Vagina (tissue), 2 donors: ENCODE measurements at regions not wholly inside any gene's neighbourhood (a gene's known extent, or its start where the extent isn't known, plus 50 kb on each side); places are given as distances from the start of the nearest gene placed in this dataset.

ENCODE experiments used
- DNase-seq, 2 donors: peaks; one replicate each; pipeline ENCODE4 v3.0.0-alpha.2; 2017; ENCODE audit errors: extremely low spot score in 2 of 2
- H3K27ac ChIP-seq: fragments of 200-600 bp; sonication (generic); one replicate; pipeline ENCODE4 v1.5.1; 2019
- H3K27me3 ChIP-seq: fragments of 200-600 bp; sonication (generic); one replicate; pipeline ENCODE4 v1.5.1; 2019
- H3K36me3 ChIP-seq, 2 donors: fragments of 200-600 bp; sonication (generic); one replicate each; pipeline ENCODE4 v1.5.1; 2017 to 2019
- H3K4me1 ChIP-seq: fragments of 200-600 bp; sonication (generic); one replicate; pipeline ENCODE4 v1.5.1; 2019
- H3K4me3 ChIP-seq, 2 donors: fragments of 200-600 bp; sonication (generic); 1 replicate in 1 of 2; 2 replicates in 1 of 2; pipeline ENCODE4 v1.5.1; 2016 to 2019
- H3K9me3 ChIP-seq: fragments of 200-600 bp; sonication (generic); one replicate; pipeline ENCODE4 v1.5.1; 2019
- POLR2A ChIP-seq, 2 donors: fragments of 450-650 bp; IDR thresholded peaks; one replicate each; pipeline ENCODE4 v1.6.1; 2017; ENCODE audit warnings: antibody characterized with exemption in 2 of 2, mild to moderate bottlenecking in 2 of 2, moderate library complexity in 2 of 2
- POLR2AphosphoS5 ChIP-seq, 2 donors: sonication (generic); formaldehyde crosslinking; IDR thresholded peaks; one replicate each; pipeline ENCODE4 v1.9.0; 2017; ENCODE audit warnings: antibody characterized with exemption in 2 of 2, mild to moderate bottlenecking in 2 of 2, low read depth in 1 of 2; ENCODE audit not compliant: insufficient read depth in 1 of 2
- intact Hi-C: fragments of 100-400 bp; cut with DNase I; formaldehyde crosslinking; loops from one replicate; pipeline ENCODE4 v1.15.1; 2023
- TF ChIP-seq, protein P1 (sequence below), 3 experiments: fragments of 450-650 bp in 2 of 3; fragments of 200-600 bp in 1 of 3; sonication (generic) in 1 of 3; IDR thresholded peaks; one replicate each; pipeline ENCODE4 v1.5.1; 2017 to 2019; ENCODE audit warnings: antibody characterized with exemption in 3 of 3, mild to moderate bottlenecking in 2 of 3, moderate library complexity in 2 of 3

DNA sequence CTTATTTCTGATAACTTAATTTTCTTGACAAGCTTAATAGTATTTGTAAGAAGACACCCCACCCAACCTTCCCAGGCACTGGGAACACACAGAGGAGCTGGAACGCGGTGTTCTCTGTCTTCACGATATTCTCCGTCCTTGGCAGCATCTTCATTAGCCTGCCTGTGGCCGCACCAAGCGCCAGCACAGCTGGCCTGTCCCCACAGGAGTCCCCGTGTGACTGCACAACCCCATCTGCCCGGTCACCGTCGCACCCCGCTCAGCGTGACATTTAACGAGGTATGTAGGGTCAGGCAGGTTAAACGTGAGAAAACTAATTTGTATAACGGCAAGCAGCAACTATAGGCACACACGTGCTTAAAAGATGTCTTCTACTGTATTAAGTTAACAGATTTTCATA lies 293.3 kb downstream of the BRD1 start:
- Histone ChIP-seq H3K9me3 (no peaks in the 10 kb centered on the region), H3K36me3 (no peaks in the 10 kb centered on the region), H3K27me3 (no peaks in the 10 kb centered on the region), H3K27ac (no peak overlapping the region), H3K4me3 (no peak overlapping the region), H3K4me1 (no peaks in the 10 kb centered on the region)
- intact Hi-C loops = no loop called here
- TF ChIP-seq POLR2A (IDR thresholded peaks at IDR 0.05) (no peak), POLR2AphosphoS5 (IDR thresholded peaks at IDR 0.05; ENCODE audit: insufficient read depth in 1 of 2, low read depth in 1 of 2) (no peak)
- TF ChIP-seq, protein P1, sequence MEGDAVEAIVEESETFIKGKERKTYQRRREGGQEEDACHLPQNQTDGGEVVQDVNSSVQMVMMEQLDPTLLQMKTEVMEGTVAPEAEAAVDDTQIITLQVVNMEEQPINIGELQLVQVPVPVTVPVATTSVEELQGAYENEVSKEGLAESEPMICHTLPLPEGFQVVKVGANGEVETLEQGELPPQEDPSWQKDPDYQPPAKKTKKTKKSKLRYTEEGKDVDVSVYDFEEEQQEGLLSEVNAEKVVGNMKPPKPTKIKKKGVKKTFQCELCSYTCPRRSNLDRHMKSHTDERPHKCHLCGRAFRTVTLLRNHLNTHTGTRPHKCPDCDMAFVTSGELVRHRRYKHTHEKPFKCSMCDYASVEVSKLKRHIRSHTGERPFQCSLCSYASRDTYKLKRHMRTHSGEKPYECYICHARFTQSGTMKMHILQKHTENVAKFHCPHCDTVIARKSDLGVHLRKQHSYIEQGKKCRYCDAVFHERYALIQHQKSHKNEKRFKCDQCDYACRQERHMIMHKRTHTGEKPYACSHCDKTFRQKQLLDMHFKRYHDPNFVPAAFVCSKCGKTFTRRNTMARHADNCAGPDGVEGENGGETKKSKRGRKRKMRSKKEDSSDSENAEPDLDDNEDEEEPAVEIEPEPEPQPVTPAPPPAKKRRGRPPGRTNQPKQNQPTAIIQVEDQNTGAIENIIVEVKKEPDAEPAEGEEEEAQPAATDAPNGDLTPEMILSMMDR (IDR thresholded peaks at IDR 0.05) = no peak
- no peak for DNase-seq

- no peak for DNase-seq
- Histone ChIP-seq H3K4me1 (no peaks in the 10 kb centered on the region), H3K27me3 (no peaks in the 10 kb centered on the region), H3K9me3 (no peaks in the 10 kb centered on the region), H3K27ac (no peak overlapping the region), H3K36me3 (no peaks in the 10 kb centered on the region), H3K4me3 (no peak overlapping the region)
- intact Hi-C loops = no loop called here
- TF ChIP-seq POLR2A (IDR thresholded peaks at IDR 0.05) = no peak
- no peak for TF ChIP-seq POLR2AphosphoS5 (IDR thresholded peaks at IDR 0.05; ENCODE audit: insufficient read depth in 1 of 2, low read depth in 1 of 2)
- TF ChIP-seq, protein P1 (IDR thresholded peaks at IDR 0.05) = no peak
Observed at GRCh38 chr22:49533886-49534285, 293.8 kb downstream of the BRD1 start.

DNA sequence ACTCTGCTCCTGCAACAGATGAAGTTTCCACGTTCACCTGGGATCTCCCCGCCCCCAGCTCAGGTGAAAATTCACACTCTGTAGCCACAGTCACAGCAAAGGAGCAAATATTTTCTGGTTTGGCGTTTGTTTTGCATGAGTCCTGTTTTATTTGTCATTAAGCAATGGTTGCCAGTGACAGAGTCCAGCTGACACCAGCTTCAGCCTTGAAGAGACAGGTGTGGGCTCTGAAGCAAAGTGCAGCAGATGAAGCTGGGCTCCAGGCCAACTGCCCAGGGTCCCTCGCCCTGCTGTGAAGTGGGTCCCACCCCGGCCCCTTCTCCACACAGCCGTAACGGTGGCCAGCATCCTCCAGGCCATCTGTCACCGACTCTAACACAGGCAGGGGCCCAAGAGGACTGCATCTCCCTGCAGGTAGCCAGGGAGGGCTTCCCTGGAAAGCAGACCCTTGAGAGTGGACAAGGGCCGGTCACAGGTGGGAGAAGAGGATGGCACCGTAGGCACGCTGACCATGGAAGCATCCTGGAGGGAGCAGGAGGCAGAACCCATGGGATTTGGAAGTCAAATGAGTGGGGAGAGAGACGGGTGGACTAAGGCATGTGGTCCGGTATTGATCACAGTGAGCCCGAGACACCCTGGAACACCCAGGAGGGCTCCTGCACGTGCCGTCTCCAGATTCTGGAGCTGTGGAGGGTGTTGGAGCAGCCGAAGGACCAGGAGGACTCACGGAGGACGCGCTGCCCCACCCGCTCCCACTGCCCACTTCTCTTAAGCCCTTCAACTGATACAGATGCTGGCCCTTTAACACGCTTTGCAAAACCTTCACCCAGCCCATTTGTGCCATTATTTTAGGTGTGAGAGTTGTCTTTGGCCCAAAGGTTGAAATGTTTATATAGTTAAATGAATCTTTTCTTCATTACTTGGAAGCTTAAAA lies 294.5 kb downstream of the BRD1 start:
- no peaks in the 10 kb centered on the region for H3K27me3 ChIP-seq
- H3K9me3 ChIP-seq = no peaks in the 10 kb centered on the region
- intact Hi-C loops = no loop called here
- no peak overlapping the region for H3K27ac ChIP-seq
- H3K36me3 ChIP-seq = no peaks in the 10 kb centered on the region
- DNase-seq = no peak
- no peaks in the 10 kb centered on the region for H3K4me1 ChIP-seq
- H3K4me3 ChIP-seq = no peak overlapping the region
- TF ChIP-seq, protein P1 (IDR thresholded peaks at IDR 0.05) = no peak
- TF ChIP-seq POLR2A (IDR thresholded peaks at IDR 0.05) (no peak), POLR2AphosphoS5 (IDR thresholded peaks at IDR 0.05; ENCODE audit: insufficient read depth in 1 of 2, low read depth in 1 of 2) (no peak)

GRCh38 chr22:49531368-49531791 lies 296.3 kb downstream of the BRD1 start:
- Histone ChIP-seq H3K9me3 (no peaks in the 10 kb centered on the region), H3K27ac (no peak overlapping the region), H3K27me3 (no peaks in the 10 kb centered on the region), H3K4me1 (no peaks in the 10 kb centered on the region), H3K36me3 (no peaks in the 10 kb centered on the region), H3K4me3 (no peak overlapping the region)
- intact Hi-C loops = no loop called here
- TF ChIP-seq, protein P1 (IDR thresholded peaks at IDR 0.05) = no peak
- TF ChIP-seq POLR2A (IDR thresholded peaks at IDR 0.05) = no peak
- TF ChIP-seq POLR2AphosphoS5 (IDR thresholded peaks at IDR 0.05; ENCODE audit: insufficient read depth in 1 of 2, low read depth in 1 of 2) = no peak
- no peak for DNase-seq
